Ovary (tissue), 7 donors: ENCODE measurements at regions not wholly inside any gene's neighbourhood (a gene's known extent, or its start where the extent isn't known, plus 50 kb on each side); places are given as distances from the start of the nearest gene placed in this dataset.

ENCODE experiments used
- DNase-seq, 5 donors: peaks; one replicate each; pipeline ENCODE4 v3.0.0-alpha.2; 2019 to 2020
- H3K27ac ChIP-seq, 2 donors: fragments of 200-600 bp; one replicate each; pipeline versions ENCODE4 v1.5.1 to v1.8.0; 2019 to 2022
- H3K27me3 ChIP-seq: fragments of 200-600 bp; one replicate; pipeline ENCODE4 v1.8.0; 2022
- H3K36me3 ChIP-seq: fragments of 200-600 bp; sonication (generic); one replicate; pipeline ENCODE4 v1.5.1; 2019
- H3K4me1 ChIP-seq: one replicate; pipeline ENCODE4 v1.8.1; 2013; ENCODE audit warnings: mild to moderate bottlenecking, moderate library complexity; ENCODE audit not compliant: insufficient read depth
- H3K4me3 ChIP-seq: fragments of 200-600 bp; sonication (generic); one replicate; pipeline ENCODE4 v1.5.1; 2017
- H3K9me3 ChIP-seq, 2 donors: fragments of 200-600 bp in 1 of 2; sonication (generic) in 1 of 2; one replicate each; pipeline versions ENCODE4 v1.5.1 to v1.8.1; 2013 to 2019; ENCODE audit warnings: mild to moderate bottlenecking in 1 of 2, moderate library complexity in 1 of 2
- CTCF ChIP-seq, 3 donors: fragments of 450-650 bp in 2 of 3; fragments of 200-600 bp in 1 of 3; IDR thresholded peaks; one replicate each; pipeline versions ENCODE4 v1.5.1 to v1.8.0; 2016 to 2022; ENCODE audit warnings: antibody characterized with exemption in 3 of 3, mild to moderate bottlenecking in 1 of 3
- EP300 ChIP-seq: sonication (generic); formaldehyde crosslinking; IDR thresholded peaks from one replicate; pipeline ENCODE4 v1.6.1; 2017; ENCODE audit warnings: antibody characterized with exemption
- POLR2A ChIP-seq: fragments of 450-650 bp; IDR thresholded peaks from one replicate; pipeline ENCODE4 v1.6.1; 2017; ENCODE audit warnings: antibody characterized with exemption, mild to moderate bottlenecking, moderate library complexity
- WGBS, 3 donors: extraction: QIAGEN DNeasy Blood & Tissue Kit in 1 of 3; methylation state at CpG; one replicate each; pipeline versions ENCODE4 v1.1.5 to v1.1.7; 2013 to 2017; 5-methylcytosine and 5-hydroxymethylcytosine counted together
- intact Hi-C, 4 donors: fragments of 100-400 bp; cut with DNase I; formaldehyde crosslinking; loops; one replicate each; pipeline versions ENCODE4 v1.11.0 to v1.15.1; 2022 to 2023
- donor health status: DM: no; HTN: no; CAD: no; lungs with moderate emphysema.
- donor health status: DM: no; HTN: no; CAD: no.
- donor health status: Bipolar disorder and iron deficiency.
- donor health status: DM: no; HTN: no; CAD: no.
- donor health status: DM: yes; HTN: yes; CAD: no.

DNA sequence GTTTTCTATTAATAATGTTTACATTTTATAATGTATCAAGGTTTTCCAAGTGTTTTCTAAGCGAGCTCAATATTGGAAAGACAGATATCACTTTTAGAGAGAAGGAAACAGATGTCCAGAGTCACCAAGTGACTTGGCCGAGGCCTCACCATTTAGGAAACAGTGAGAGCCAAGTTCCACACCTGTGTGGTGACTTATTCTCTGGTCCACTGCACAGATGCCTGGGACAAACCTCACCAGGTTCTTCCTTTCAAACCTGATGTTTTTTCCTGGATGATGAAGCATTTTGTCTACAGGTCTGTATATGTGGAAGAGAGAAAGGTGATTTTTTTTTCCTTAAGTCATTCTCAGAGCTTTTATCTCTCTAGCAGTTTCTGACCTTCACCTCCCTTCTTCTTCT lies 280.7 kb downstream of the LPIN1 start:
- WGBS, 3 donors: 78 to 91% (median 87%) methylated on average over 2 of the region's 2 CpGs
- no peak for TF ChIP-seq EP300
- no peak for TF ChIP-seq CTCF (IDR thresholded peaks at IDR 0.05)
- no peak for TF ChIP-seq POLR2A
- no peaks in the 10 kb centered on the region for H3K27me3 ChIP-seq
- H3K4me1 ChIP-seq: no peaks in the 10 kb centered on the region
- no peaks in the 10 kb centered on the region for H3K36me3 ChIP-seq
- H3K9me3 ChIP-seq: no peaks in the 10 kb centered on the region
- H3K27ac ChIP-seq: no peak overlapping the region
- no peak overlapping the region for H3K4me3 ChIP-seq
- no peak for DNase-seq
- intact Hi-C loops: no loop called here

- Histone ChIP-seq H3K27me3 (no peaks in the 10 kb centered on the region), H3K9me3 (no peaks in the 10 kb centered on the region), H3K4me3 (no peak overlapping the region), H3K4me1 (no peaks in the 10 kb centered on the region), H3K27ac (no peak overlapping the region), H3K36me3 (no peaks in the 10 kb centered on the region)
- intact Hi-C loops: no loop called here
- DNase-seq: no peak
- TF ChIP-seq POLR2A (no peak), CTCF (IDR thresholded peaks at IDR 0.05) (no peak)
- WGBS, 3 donors: 40 to 50% (median 45%) methylated on average over 4 of the region's 4 CpGs
Observed at GRCh38 chr2:12031866-12032265, 285.4 kb downstream of the LPIN1 start.

- H3K4me3 ChIP-seq: no peak overlapping the region
- H3K4me1 ChIP-seq: no peaks in the 10 kb centered on the region
- H3K36me3 ChIP-seq: no peaks in the 10 kb centered on the region
- no peak overlapping the region for H3K27ac ChIP-seq
- no peak for DNase-seq
- TF ChIP-seq EP300: no peak
- no peak for TF ChIP-seq POLR2A
- no peak for TF ChIP-seq CTCF (IDR thresholded peaks at IDR 0.05)
- H3K9me3 ChIP-seq: no peaks in the 10 kb centered on the region
- WGBS, 3 donors: 20 to 39% (median 38%) methylated on average over 3 of the region's 3 CpGs
- intact Hi-C loops: no loop called here
- no peaks in the 10 kb centered on the region for H3K27me3 ChIP-seq
Observed at GRCh38 chr2:12032398-12032797, 286.0 kb downstream of the LPIN1 start.

DNA sequence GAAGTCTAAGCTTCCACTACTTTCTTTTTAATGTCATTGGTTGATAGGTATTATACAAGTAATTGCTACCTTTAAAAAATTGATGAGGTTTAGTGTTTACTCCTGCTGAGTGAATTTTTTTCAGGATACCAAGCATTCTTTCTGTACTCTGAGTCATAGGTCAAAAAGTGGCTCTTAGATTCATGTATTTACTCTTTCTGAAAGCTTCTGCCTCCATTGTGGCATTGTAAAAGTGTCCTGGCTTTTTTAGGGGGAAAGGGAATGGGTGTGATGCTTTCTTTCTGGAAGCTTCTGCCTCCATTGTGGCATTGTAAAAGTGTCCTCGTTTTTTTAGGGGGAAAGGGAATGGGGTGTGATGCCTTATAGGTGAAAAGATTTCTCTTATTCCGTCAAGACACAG lies 286.5 kb downstream of the LPIN1 start:
- no peak overlapping the region for H3K27ac ChIP-seq
- H3K4me1 ChIP-seq: no peaks in the 10 kb centered on the region
- H3K36me3 ChIP-seq: no peaks in the 10 kb centered on the region
- 70 to 74% (median 71%) methylated on average over 2 of the region's 2 CpGs for WGBS, 3 donors
- no peaks in the 10 kb centered on the region for H3K27me3 ChIP-seq
- DNase-seq: no peak
- no peak for TF ChIP-seq POLR2A
- no peak for TF ChIP-seq CTCF (IDR thresholded peaks at IDR 0.05)
- TF ChIP-seq EP300: no peak
- H3K9me3 ChIP-seq: no peaks in the 10 kb centered on the region
- intact Hi-C loops: no loop called here
- H3K4me3 ChIP-seq: no peak overlapping the region

- no peaks in the 10 kb centered on the region for H3K27me3 ChIP-seq
- DNase-seq: no peak
- no peak overlapping the region for H3K4me3 ChIP-seq
- TF ChIP-seq CTCF (IDR thresholded peaks at IDR 0.05) (no peak), EP300 (no peak), POLR2A (no peak)
- no peaks in the 10 kb centered on the region for H3K9me3 ChIP-seq
- no peaks in the 10 kb centered on the region for H3K4me1 ChIP-seq
- no peaks in the 10 kb centered on the region for H3K36me3 ChIP-seq
- intact Hi-C loops: no loop called here
- H3K27ac ChIP-seq: no peak overlapping the region
- 83 to 94% (median 93%) methylated on average over 6 of the region's 6 CpGs for WGBS, 3 donors
Observed at GRCh38 chr2:12033494-12033893, 287.1 kb downstream of the LPIN1 start.
